ENCODE measurements at regions not wholly inside any gene's neighbourhood (a gene's known extent, or its start where the extent isn't known, plus 50 kb on each side); places are given as distances from the start of the nearest gene placed in this dataset.

DNA sequence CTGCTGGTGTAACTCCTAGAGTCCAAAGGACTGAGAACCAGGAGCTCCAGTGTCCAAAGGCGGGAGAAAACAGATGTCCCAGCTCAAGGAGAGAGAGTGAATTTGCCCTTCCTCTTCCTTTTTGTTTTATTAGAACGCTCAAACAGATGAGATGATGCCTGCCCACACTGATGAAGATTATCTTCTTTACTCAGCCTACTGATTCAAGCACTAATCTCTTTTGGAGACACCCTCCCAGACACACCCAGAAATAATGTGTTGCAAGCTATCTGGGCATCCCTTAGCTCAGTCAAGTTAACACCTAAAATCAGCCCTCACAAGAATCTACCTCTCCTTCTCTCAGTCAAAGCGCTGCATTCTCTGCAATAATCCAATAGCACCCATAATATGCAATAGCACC lies 78.2 kb upstream of the BCL2L14 start:
- H3K36me3 ChIP-seq (ENCODE audit: control insufficient read depth in 2 of 2, insufficient read depth in 2 of 2, low read length in 1 of 2) = no peaks in the 10 kb centered on the region; a peak in 1 of 4 replicates
- H3K4me3 ChIP-seq = no peak overlapping the region
- H3K79me2 ChIP-seq (ENCODE audit: control insufficient read depth, insufficient read depth, low read length) = no peaks in the 10 kb centered on the region
- H3K4me2 ChIP-seq (ENCODE audit: control insufficient read depth, insufficient read depth) = no peak overlapping the region
- H3K27me3 ChIP-seq (replicated peaks in 1 of 2; ENCODE audit: control insufficient read depth in 2 of 2, insufficient read depth in 2 of 2, low read length in 1 of 2) = no peaks in the 10 kb centered on the region
- H3K9me3 ChIP-seq (replicated peaks; ENCODE audit: control insufficient read depth, insufficient read depth, low read length) = no peaks in the 10 kb centered on the region; the same call in 1 of the 3 replicates
- no peak overlapping the region for H3K9ac ChIP-seq (ENCODE audit: control insufficient read depth, insufficient read depth, low read length)
- ChIA-PET RAD21 (ENCODE audit: unreplicated experiment) (interaction anchor here (1.4 kb wide), 1 partner anchor 18 kb away, joined by 5 read pairs; no protein-coding TSS in a partner anchor), POLR2A (interaction anchor here (1.3 to 1.5 kb wide), 2 partner anchors 9 to 11 kb away, joined by 3 read pairs; no protein-coding TSS in a partner anchor), SMC1A (ENCODE audit: uncharacterized antibody, unreplicated experiment) (interaction anchor here (0.5 to 2.1 kb wide), 2 partner anchors 9 to 35 kb away, joined by 3 to 11 read pairs; no protein-coding TSS in a partner anchor), CTCF (interaction anchor here (1.2 to 1.8 kb wide), 2 partner anchors 15 to 16 kb away, joined by 3 to 4 read pairs; no protein-coding TSS in a partner anchor)
- H2AFZ ChIP-seq (ENCODE audit: control insufficient read depth, low read depth, low read length) = no peak overlapping the region
- DNase-seq (ENCODE audit: low read depth, low spot score) (no peak), FAIRE-seq (no peak), ATAC-seq (no peak)
- WGBS (ENCODE audit: insufficient coverage, insufficient replicate concordance, low lambda C conversion rate, missing lambda C conversion rate) = 100% methylated on average over 2 of the region's 3 CpGs
- intact Hi-C loops (cut with micrococcal nuclease; ENCODE audit: unreplicated experiment) (no loop called here), in situ Hi-C loops (cut with MboI) (no loop called here)
- no peaks in the 10 kb centered on the region for H3K4me1 ChIP-seq (ENCODE audit: control insufficient read depth, insufficient read depth, low read length)
- no peaks in the 10 kb centered on the region for H4K20me1 ChIP-seq (ENCODE audit: control insufficient read depth, insufficient read depth)
- no TSS peak for BruUV-seq (replicated peaks)
- TF ChIP-seq WRNIP1 (IDR thresholded peaks at IDR 0.05; ENCODE audit: borderline replicate concordance, low read depth, low read length) (no peak), MYC (IDR thresholded peaks at IDR 0.05; ENCODE audit: insufficient read depth, insufficient read length, insufficient replicate concordance, low read length, severe bottlenecking) (no peak), CREB1 (IDR thresholded peaks at IDR 0.05; ENCODE audit: low read depth) (no peak), BCL11A (IDR thresholded peaks at IDR 0.05; ENCODE audit: low read depth, low read length) (no peak), RUNX3 (IDR thresholded peaks at IDR 0.05; ENCODE audit: low read length) (no peak), TBL1XR1 (IDR thresholded peaks at IDR 0.05; ENCODE audit: low read depth, low read length) (no peak), FOXK2 (IDR thresholded peaks at IDR 0.05) (no peak), TARDBP (IDR thresholded peaks at IDR 0.05; ENCODE audit: borderline replicate concordance) (no peak), LARP7 (IDR thresholded peaks at IDR 0.05) (no peak)
- TF ChIP-seq, protein P1, sequence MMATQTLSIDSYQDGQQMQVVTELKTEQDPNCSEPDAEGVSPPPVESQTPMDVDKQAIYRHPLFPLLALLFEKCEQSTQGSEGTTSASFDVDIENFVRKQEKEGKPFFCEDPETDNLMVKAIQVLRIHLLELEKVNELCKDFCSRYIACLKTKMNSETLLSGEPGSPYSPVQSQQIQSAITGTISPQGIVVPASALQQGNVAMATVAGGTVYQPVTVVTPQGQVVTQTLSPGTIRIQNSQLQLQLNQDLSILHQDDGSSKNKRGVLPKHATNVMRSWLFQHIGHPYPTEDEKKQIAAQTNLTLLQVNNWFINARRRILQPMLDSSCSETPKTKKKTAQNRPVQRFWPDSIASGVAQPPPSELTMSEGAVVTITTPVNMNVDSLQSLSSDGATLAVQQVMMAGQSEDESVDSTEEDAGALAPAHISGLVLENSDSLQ (IDR thresholded peaks at IDR 0.05) = no peak
- H3K27ac ChIP-seq (ENCODE audit: control insufficient read depth, insufficient read depth) = no peak overlapping the region

All from GM12878 (cell line).